Osteoblast (primary cell): ENCODE measurements at regions not wholly inside any gene's neighbourhood (a gene's known extent, or its start where the extent isn't known, plus 50 kb on each side); places are given as distances from the start of the nearest gene placed in this dataset.

Experiments used
- DNase-seq: peaks from one replicate; pipeline ENCODE4 v3.0.0; 2011; ENCODE audit warnings: low spot score, mixed read lengths; ENCODE audit not compliant: insufficient read length; ENCODE audit errors: missing footprints
- H2AFZ ChIP-seq: 2 replicates; pipeline ENCODE4 v1.6.0; 2011; ENCODE audit warnings: mild to moderate bottlenecking, low read length
- H3K27ac ChIP-seq: 2 replicates; pipeline ENCODE4 v1.5.1; 2011; ENCODE audit warnings: mild to moderate bottlenecking, low read depth, low read length, moderate library complexity
- H3K27me3 ChIP-seq: 2 replicates; pipeline ENCODE4 v1.6.0; 2012; ENCODE audit warnings: mild to moderate bottlenecking, control low read depth, inconsistent platforms, low read length, moderate library complexity; ENCODE audit not compliant: insufficient read depth
- H3K36me3 ChIP-seq: 2 replicates; pipeline ENCODE4 v1.5.1; 2011; ENCODE audit warnings: mild to moderate bottlenecking, low read length, control low read depth, moderate library complexity; ENCODE audit not compliant: insufficient read depth
- H3K4me1 ChIP-seq: 2 replicates; pipeline ENCODE4 v1.5.1; 2011; ENCODE audit warnings: mild to moderate bottlenecking, low read length, control low read depth, moderate library complexity; ENCODE audit not compliant: insufficient read depth
- H3K4me2 ChIP-seq: 2 replicates; pipeline ENCODE4 v1.6.0; 2011; ENCODE audit warnings: mild to moderate bottlenecking, low read length; ENCODE audit not compliant: insufficient read depth
- H3K4me3 ChIP-seq: fragments of 200-600 bp; sonication (generic); 3 replicates; pipeline ENCODE4 v1.5.1; 2012; ENCODE audit warnings: mild to moderate bottlenecking, low read length, inconsistent platforms; ENCODE audit not compliant: insufficient read depth
- H3K79me2 ChIP-seq: 2 replicates; pipeline ENCODE4 v1.6.0; 2012; ENCODE audit warnings: mild to moderate bottlenecking, low read length, control low read depth, inconsistent platforms; ENCODE audit not compliant: insufficient read depth
- H3K9me3 ChIP-seq: 2 replicates; pipeline ENCODE4 v1.5.1; 2011; ENCODE audit warnings: low read depth, low read length, control low read depth
- H4K20me1 ChIP-seq: 2 replicates; pipeline ENCODE4 v1.6.0; 2012; ENCODE audit warnings: mild to moderate bottlenecking, low read length, control low read depth; ENCODE audit not compliant: insufficient read depth
- TF ChIP-seq, protein P1 (sequence below): IDR thresholded peaks from 2 replicates; pipeline ENCODE4 v1.5.1; 2011; ENCODE audit warnings: mild to moderate bottlenecking, low read depth, low read length, moderate library complexity; ENCODE audit errors: extremely low read depth

DNA sequence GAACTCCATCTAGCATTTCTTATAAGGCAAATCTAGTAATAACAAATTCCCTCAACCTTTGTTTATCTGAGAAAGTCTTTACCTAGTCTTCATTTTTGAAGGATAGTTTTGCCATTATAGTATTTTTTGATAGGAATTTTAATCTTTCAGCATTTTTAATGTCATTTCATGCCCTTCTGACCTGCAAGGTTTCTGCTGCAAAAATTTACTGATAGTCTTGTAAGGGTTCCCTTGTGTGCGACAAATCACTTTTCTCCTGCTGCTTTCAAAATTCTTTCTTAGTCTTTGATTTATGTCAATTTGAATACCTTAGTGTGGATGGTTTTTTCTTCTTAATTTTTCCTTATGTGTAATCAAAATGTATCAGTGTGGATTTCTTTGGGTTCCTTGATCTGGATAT, 297.5 kb upstream of the FAM78B start:
- H3K9me3 ChIP-seq = no peaks in the 10 kb centered on the region
- no peaks in the 10 kb centered on the region for H3K4me1 ChIP-seq
- no peaks in the 10 kb centered on the region for H3K36me3 ChIP-seq
- no peak for DNase-seq
- H3K4me2 ChIP-seq = no peak overlapping the region
- TF ChIP-seq, protein P1, sequence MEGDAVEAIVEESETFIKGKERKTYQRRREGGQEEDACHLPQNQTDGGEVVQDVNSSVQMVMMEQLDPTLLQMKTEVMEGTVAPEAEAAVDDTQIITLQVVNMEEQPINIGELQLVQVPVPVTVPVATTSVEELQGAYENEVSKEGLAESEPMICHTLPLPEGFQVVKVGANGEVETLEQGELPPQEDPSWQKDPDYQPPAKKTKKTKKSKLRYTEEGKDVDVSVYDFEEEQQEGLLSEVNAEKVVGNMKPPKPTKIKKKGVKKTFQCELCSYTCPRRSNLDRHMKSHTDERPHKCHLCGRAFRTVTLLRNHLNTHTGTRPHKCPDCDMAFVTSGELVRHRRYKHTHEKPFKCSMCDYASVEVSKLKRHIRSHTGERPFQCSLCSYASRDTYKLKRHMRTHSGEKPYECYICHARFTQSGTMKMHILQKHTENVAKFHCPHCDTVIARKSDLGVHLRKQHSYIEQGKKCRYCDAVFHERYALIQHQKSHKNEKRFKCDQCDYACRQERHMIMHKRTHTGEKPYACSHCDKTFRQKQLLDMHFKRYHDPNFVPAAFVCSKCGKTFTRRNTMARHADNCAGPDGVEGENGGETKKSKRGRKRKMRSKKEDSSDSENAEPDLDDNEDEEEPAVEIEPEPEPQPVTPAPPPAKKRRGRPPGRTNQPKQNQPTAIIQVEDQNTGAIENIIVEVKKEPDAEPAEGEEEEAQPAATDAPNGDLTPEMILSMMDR = no peak
- H3K79me2 ChIP-seq = no peaks in the 10 kb centered on the region
- no peaks in the 10 kb centered on the region for H4K20me1 ChIP-seq
- no peak overlapping the region for H3K27ac ChIP-seq
- no peak overlapping the region for H2AFZ ChIP-seq
- no peak overlapping the region for H3K4me3 ChIP-seq
- no peaks in the 10 kb centered on the region for H3K27me3 ChIP-seq

DNA sequence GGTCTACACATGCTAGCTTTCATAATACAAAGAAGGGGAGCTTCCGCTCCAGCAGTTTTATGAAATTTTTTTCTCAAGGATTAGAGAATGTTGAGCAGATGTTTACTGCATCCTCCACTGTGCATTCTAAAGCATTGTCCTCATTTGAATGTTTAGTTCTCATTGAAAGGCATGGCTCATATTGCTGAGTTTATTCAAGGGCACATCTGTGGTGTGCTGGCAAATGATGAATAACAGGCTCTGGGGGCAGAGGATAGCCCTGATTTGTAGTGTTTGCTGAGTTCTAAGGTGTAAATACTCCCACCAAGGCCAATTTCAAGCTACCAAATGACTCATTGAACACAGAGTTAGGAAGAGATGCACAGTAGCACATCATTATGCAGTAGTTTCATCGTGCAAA, 303.2 kb upstream of the FAM78B start:
- Histone ChIP-seq H3K36me3 (no peaks in the 10 kb centered on the region), H3K27ac (no peak overlapping the region), H3K4me1 (no peaks in the 10 kb centered on the region), H3K79me2 (no peaks in the 10 kb centered on the region), H3K4me2 (no peak overlapping the region), H4K20me1 (no peaks in the 10 kb centered on the region), H3K27me3 (no peaks in the 10 kb centered on the region), H2AFZ (no peak overlapping the region), H3K9me3 (no peaks in the 10 kb centered on the region), H3K4me3 (no peak overlapping the region)
- no peak for DNase-seq
- TF ChIP-seq, protein P1 = no peak

DNA sequence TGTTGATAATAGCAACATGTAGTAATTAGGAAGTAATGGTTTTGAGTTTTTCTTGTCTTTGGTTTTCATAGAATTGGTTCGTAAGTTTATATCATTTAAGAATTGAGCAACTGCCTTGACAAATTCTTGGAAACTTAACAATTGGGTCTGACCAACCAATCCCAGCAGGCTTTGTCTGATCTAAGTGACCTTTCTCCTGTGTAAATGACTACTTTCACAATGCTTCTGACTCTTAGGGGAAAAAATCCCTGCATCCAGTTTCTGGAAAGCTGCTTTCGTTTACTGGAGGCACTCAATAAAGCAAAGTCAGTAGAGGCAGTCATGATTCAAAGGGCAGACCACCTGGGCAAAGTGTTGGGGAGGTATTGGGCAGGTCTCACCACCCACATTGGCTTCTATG, 303.6 kb upstream of the FAM78B start:
- no peaks in the 10 kb centered on the region for H4K20me1 ChIP-seq
- no peak for DNase-seq
- no peak overlapping the region for H3K4me3 ChIP-seq
- H3K27ac ChIP-seq = no peak overlapping the region
- no peaks in the 10 kb centered on the region for H3K9me3 ChIP-seq
- H3K36me3 ChIP-seq = no peaks in the 10 kb centered on the region
- no peaks in the 10 kb centered on the region for H3K79me2 ChIP-seq
- H3K27me3 ChIP-seq = no peaks in the 10 kb centered on the region
- H2AFZ ChIP-seq = no peak overlapping the region
- no peak overlapping the region for H3K4me2 ChIP-seq
- TF ChIP-seq, protein P1 = no peak
- H3K4me1 ChIP-seq = no peaks in the 10 kb centered on the region

DNA sequence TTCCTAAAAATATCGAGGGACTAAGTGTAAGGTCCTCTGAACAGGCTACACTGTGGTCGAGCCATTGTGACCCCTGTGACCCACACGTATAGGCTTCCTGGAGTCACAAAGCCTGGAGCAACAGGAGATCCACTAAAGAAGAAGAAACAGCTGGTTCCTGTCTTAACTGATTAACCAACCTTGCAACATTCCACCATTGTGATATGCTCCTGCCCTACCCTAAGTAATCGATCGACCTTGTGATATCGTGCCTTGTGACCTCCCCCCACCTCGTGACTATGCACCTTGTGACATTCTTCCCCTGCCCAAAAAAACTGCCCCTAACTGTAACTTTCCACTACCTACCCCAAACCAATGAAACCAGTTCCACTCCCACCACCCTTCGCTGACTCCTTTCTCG, 304.6 kb upstream of the FAM78B start:
- no peak overlapping the region for H3K27ac ChIP-seq
- H3K27me3 ChIP-seq = no peaks in the 10 kb centered on the region
- TF ChIP-seq, protein P1 = no peak
- H3K4me2 ChIP-seq = no peak overlapping the region
- no peaks in the 10 kb centered on the region for H4K20me1 ChIP-seq
- H3K9me3 ChIP-seq = no peaks in the 10 kb centered on the region
- H3K4me1 ChIP-seq = no peaks in the 10 kb centered on the region
- H3K36me3 ChIP-seq = no peaks in the 10 kb centered on the region
- no peak for DNase-seq
- no peak overlapping the region for H3K4me3 ChIP-seq
- no peaks in the 10 kb centered on the region for H3K79me2 ChIP-seq
- no peak overlapping the region for H2AFZ ChIP-seq
